Peyer's patch (tissue), 4 donors: ENCODE measurements at regions not wholly inside any gene's neighbourhood (a gene's known extent, or its start where the extent isn't known, plus 50 kb on each side); places are given as distances from the start of the nearest gene placed in this dataset.

Experiments
- CTCF ChIP-seq, 6 experiments: fragments of 450-650 bp in 4 of 6; fragments of 200-600 bp in 2 of 6; sonication (generic) in 1 of 6; IDR thresholded peaks; one replicate each; pipeline ENCODE4 v1.5.1; 2017 to 2019; ENCODE audit warnings: antibody characterized with exemption in 6 of 6, mild to moderate bottlenecking in 3 of 6, moderate library complexity in 1 of 6
- POLR2A ChIP-seq, 2 donors: fragments of 450-650 bp; IDR thresholded peaks; one replicate each; pipeline ENCODE4 v1.5.1; 2017; ENCODE audit warnings: antibody characterized with exemption in 2 of 2, mild to moderate bottlenecking in 2 of 2, moderate library complexity in 2 of 2

DNA sequence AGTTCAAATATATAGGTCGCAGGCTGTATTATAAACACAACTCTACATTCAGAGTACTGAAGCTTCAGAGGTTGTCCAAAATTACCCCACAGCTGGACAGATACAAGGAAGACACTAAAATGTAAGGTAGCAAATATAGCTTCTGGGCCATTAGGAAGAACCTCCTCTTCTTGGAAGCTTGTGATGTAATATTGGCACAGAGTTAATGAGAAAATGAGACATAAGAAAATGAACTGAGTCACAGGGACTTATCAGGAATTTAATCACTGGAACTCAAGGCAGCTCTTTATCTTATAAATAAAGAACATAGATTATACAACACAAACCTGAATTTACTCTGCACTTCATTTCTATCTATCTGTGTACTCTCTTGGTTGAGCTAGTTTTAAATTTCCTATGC is 344.7 kb downstream of the PCDH10 start:
- TF ChIP-seq CTCF (IDR thresholded peaks at IDR 0.05) (no peak), POLR2A (IDR thresholded peaks at IDR 0.05) (no peak)
